A549 (cell line): ENCODE measurements at regions not wholly inside any gene's neighbourhood (a gene's known extent, or its start where the extent isn't known, plus 50 kb on each side); places are given as distances from the start of the nearest gene placed in this dataset.
A peak's percentile ranks its signal among the peaks of the same experiment; 100 is the strongest.

Source experiments
- ATAC-seq, 2 experiments: fragments of 200-7000 bp in 1 of 2; fragments of >200 bp in 1 of 2; cut with Nextera tagmentation in 1 of 2; cut with Tn5 transposase in 1 of 2; 3 replicates each; pipeline versions ENCODE4 v1.8.0 to v1.9.1; 2018 to 2020; ENCODE audit warnings: mild to moderate bottlenecking in 1 of 2, moderate library complexity in 1 of 2
- CTCF ChIA-PET: fragments of 300-600 bp; sonication (Branson Sonifier 250); formaldehyde crosslinking; extraction: SDS; loops from one replicate; lab custom pipeline; 2021; ENCODE audit warnings: antibody characterized with exemption, inconsistent platforms; lab: Yijun Ruan, JAX
- POLR2A ChIA-PET: fragments of 350-600 bp; formaldehyde crosslinking; extraction: SDS; loops from one replicate; lab custom pipeline; 2021; ENCODE audit warnings: antibody characterized with exemption, inconsistent platforms; lab: Yijun Ruan, JAX
- DNase-seq, 2 experiments: peaks; one replicate each; pipeline versions ENCODE4 v3.0.0 to v3.0.0-alpha.2; 2011 to 2016; ENCODE audit warnings: low read depth in 1 of 2, low spot score in 1 of 2
- FAIRE-seq: peaks from 2 replicates; lab custom pipeline; 2011; peaks lifted over from hg19 to GRCh38; lab: Jason Lieb, UNC
- H3K27ac ChIP-seq, 2 experiments: fragments of >200 bp; sonication (Bioruptor Twin); formaldehyde crosslinking; 3 replicates each; pipeline ENCODE4 v1.5.1; 2016 to 2017
- H3K4me1 ChIP-seq: fragments of >200 bp; sonication (Bioruptor Twin); formaldehyde crosslinking; 3 replicates; pipeline ENCODE4 v1.6.1; 2016
- H3K4me2 ChIP-seq: fragments of >200 bp; sonication (Bioruptor Twin); formaldehyde crosslinking; 3 replicates; pipeline ENCODE4 v1.6.1; 2016
- H3K4me3 ChIP-seq: fragments of >200 bp; sonication (Bioruptor Twin); formaldehyde crosslinking; 3 replicates; pipeline ENCODE4 v1.5.1; 2016
- H3K9me3 ChIP-seq: fragments of >200 bp; sonication (Bioruptor Twin); formaldehyde crosslinking; 3 replicates; pipeline ENCODE4 v1.6.1; 2016
- CBX2 ChIP-seq: fragments of 200-600 bp; sonication (generic); IDR thresholded peaks from 2 replicates; pipeline ENCODE4 v1.6.1; 2016; ENCODE audit warnings: low read depth, mild to moderate bottlenecking, borderline replicate concordance
- CEBPB ChIP-seq, 2 experiments: fragments of >200 bp in 1 of 2; sonication (Bioruptor Twin) in 1 of 2; formaldehyde crosslinking in 1 of 2; IDR thresholded peaks; 2 replicates each; pipeline ENCODE4 v1.6.1; 2012 to 2016
- EHMT2 ChIP-seq: fragments of 200-600 bp; sonication (generic); IDR thresholded peaks from 2 replicates; pipeline ENCODE4 v1.6.1; 2016; ENCODE audit warnings: antibody characterized with exemption, low read depth, mild to moderate bottlenecking, moderate library complexity
- ELK1 ChIP-seq: fragments of 150-350 bp; IDR thresholded peaks from 2 replicates; pipeline ENCODE4 v1.6.1; 2014; ENCODE audit warnings: low read depth, mild to moderate bottlenecking, low read length
- FOSB ChIP-seq: fragments of 250-450 bp; sonication (Bioruptor Pico); IDR thresholded peaks from 2 replicates; pipeline ENCODE4 v1.5.0; 2020; ENCODE audit warnings: mild to moderate bottlenecking, moderate library complexity
- FOSL2 ChIP-seq, 2 experiments: fragments of 450-650 bp in 1 of 2; fragments of >200 bp in 1 of 2; sonication (Bioruptor Twin) in 1 of 2; formaldehyde crosslinking; IDR thresholded peaks; 2 replicates each; pipeline versions ENCODE4 v1.5.0 to v1.6.1; 2016 to 2020; ENCODE audit warnings: mild to moderate bottlenecking in 1 of 2, moderate library complexity in 1 of 2
- GATA3 ChIP-seq: IDR thresholded peaks from 2 replicates; pipeline ENCODE4 v1.6.1; 2012; ENCODE audit warnings: borderline replicate concordance
- HDAC2 ChIP-seq: fragments of 200-600 bp; sonication (generic); IDR thresholded peaks from 2 replicates; pipeline ENCODE4 v1.6.1; 2016
- HOXA7 ChIP-seq: fragments of 250-450 bp; sonication (Bioruptor Pico); IDR thresholded peaks from 2 replicates; pipeline ENCODE4 v1.5.0; 2020; ENCODE audit warnings: mild to moderate bottlenecking, moderate library complexity
- HOXB13 ChIP-seq: fragments of 250-450 bp; sonication (Bioruptor Pico); IDR thresholded peaks from 2 replicates; pipeline ENCODE4 v1.5.0; 2020; ENCODE audit warnings: low read depth, mild to moderate bottlenecking, moderate library complexity
- KDM5A ChIP-seq: fragments of 200-600 bp; sonication (generic); IDR thresholded peaks from 2 replicates; pipeline ENCODE4 v1.6.1; 2016; ENCODE audit warnings: antibody characterized with exemption, mild to moderate bottlenecking
- MAFK ChIP-seq: fragments of 450-650 bp; IDR thresholded peaks from 2 replicates; pipeline ENCODE4 v1.6.1; 2014; ENCODE audit not compliant: partially characterized antibody
- MYC ChIP-seq: IDR thresholded peaks from 2 replicates; pipeline ENCODE4 v1.6.1; 2012; ENCODE audit warnings: mild to moderate bottlenecking, inconsistent platforms, low read length, improper control_type of control experiment, borderline replicate concordance
- NFE2L2 ChIP-seq: fragments of 150-350 bp; conservative IDR thresholded peaks from 2 replicates; pipeline ENCODE4 v1.6.1; 2014; ENCODE audit warnings: low read length
- NR3C1 ChIP-seq: fragments of >200 bp; sonication (Bioruptor Twin); formaldehyde crosslinking; IDR thresholded peaks from 3 replicates; pipeline ENCODE4 v1.6.1; 2017
- PBX3 ChIP-seq: IDR thresholded peaks from 2 replicates; pipeline ENCODE4 v1.6.1; 2012
- PHF8 ChIP-seq: fragments of 200-600 bp; sonication (generic); IDR thresholded peaks from 2 replicates; pipeline ENCODE4 v1.6.1; 2016; ENCODE audit warnings: low read depth, mild to moderate bottlenecking, antibody characterized with exemption, moderate library complexity, borderline replicate concordance
- RAD21 ChIP-seq, 2 experiments: fragments of >200 bp in 1 of 2; sonication (Bioruptor Twin) in 1 of 2; formaldehyde crosslinking in 1 of 2; IDR thresholded peaks in 1 of 2; conservative IDR thresholded peaks in 1 of 2; 2 replicates in 1 of 2; 3 replicates in 1 of 2; pipeline ENCODE4 v1.6.1; 2012 to 2018; ENCODE audit warnings: inconsistent platforms in 1 of 2
- RARB ChIP-seq: fragments of 250-450 bp; sonication (Bioruptor Pico); IDR thresholded peaks from 2 replicates; pipeline ENCODE4 v1.8.0; 2021; ENCODE audit warnings: mild to moderate bottlenecking, moderate library complexity
- REST ChIP-seq: fragments of 200-600 bp; sonication (generic); IDR thresholded peaks from 2 replicates; pipeline ENCODE4 v1.6.1; 2016; ENCODE audit warnings: antibody characterized with exemption, mild to moderate bottlenecking, moderate library complexity
- RFX5 ChIP-seq: fragments of 450-650 bp; IDR thresholded peaks from 2 replicates; pipeline ENCODE4 v1.7.1; 2014; ENCODE audit warnings: antibody characterized with exemption, mild to moderate bottlenecking, moderate library complexity
- RNF2 ChIP-seq: fragments of 200-600 bp; sonication (generic); IDR thresholded peaks from 2 replicates; pipeline ENCODE4 v1.6.1; 2016; ENCODE audit warnings: low read depth, mild to moderate bottlenecking, antibody characterized with exemption, moderate library complexity, borderline replicate concordance
- WGBS: methylation state at CpG from one replicate; pipeline ENCODE4 v1.1.6; 2017; ENCODE audit errors: missing lambda C conversion rate; 5-methylcytosine and 5-hydroxymethylcytosine counted together

GRCh38 chr11:103530257-103530656, 421.0 kb downstream of the DYNC2H1 start:
- no peak for DNase-seq
- Histone ChIP-seq H3K9me3 (no peaks in the 10 kb centered on the region), H3K4me3 (no peak overlapping the region), H3K4me1 (peaks cover 48% of the 10 kb centered on the region), H3K27ac (peak overlapping the region; percentile 23 to 80; a peak in 5 of 6 replicates), H3K4me2 (peak overlapping the region; percentile 67; the same call in 2 of the 3 replicates)
- TF ChIP-seq NR3C1 (no peak), NFE2L2 (no peak), EHMT2 (no peak), RARB (CRISPR knock-in tag) (no peak), RFX5 (no peak), RNF2 (no peak)
- 94% methylated on average over 4 of the region's 4 CpGs for WGBS
- no peak for FAIRE-seq
- POLR2A ChIA-PET, result no interaction called here
- no peak for ATAC-seq
- CTCF ChIA-PET, result no interaction called here

- no peak for FAIRE-seq
- 3% methylated on average over 3 of the region's 3 CpGs for WGBS
- POLR2A ChIA-PET, result no interaction called here
- Histone ChIP-seq H3K9me3 (no peaks in the 10 kb centered on the region), H3K27ac (peak overlapping the region; percentile 60 to 80), H3K4me3 (no peak overlapping the region)
- ATAC-seq, result peak in 1 of 2 experiments; percentile 43; a peak in 2 of 6 replicates
- TF ChIP-seq CEBPB (IDR thresholded peaks at IDR 0.05) (peak in 1 of 2 experiments; percentile 29; a peak in 1 of 4 replicates), GATA3 (peak; percentile 29; the same call in 1 of the 2 replicates), FOSL2 (IDR thresholded peaks at IDR 0.05) (0 out of 2 replicates have a peak, but pooled peaks have one; percentile 19), FOSL2 (CRISPR knock-in tag; IDR thresholded peaks at IDR 0.05) (0 out of 2 replicates have a peak, but pooled peaks have one; percentile 23), PBX3 (no peak), MAFK (peak; percentile 61), HOXB13 (CRISPR knock-in tag) (no peak)
- TF ChIP-seq, all 56 proteins: peak for 4
- DNase-seq, result peak in 1 of 2 experiments; percentile 33
- Histone ChIP-seq H3K4me1 (peaks cover 44% of the 10 kb centered on the region), H3K4me2 (peak overlapping the region; percentile 63)
- CTCF ChIA-PET, result no interaction called here
Measured at GRCh38 chr11:103532133-103532788, 423.0 kb downstream of the DYNC2H1 start.

GRCh38 chr11:103534191-103534590, 425.0 kb downstream of the DYNC2H1 start:
- Histone ChIP-seq H3K9me3 (no peaks in the 10 kb centered on the region), H3K4me1 (peaks cover 34% of the 10 kb centered on the region), H3K4me3 (no peak overlapping the region), H3K4me2 (no peak overlapping the region), H3K27ac (no peak overlapping the region)
- POLR2A ChIA-PET, result no interaction called here
- TF ChIP-seq MYC (no peak), REST (no peak), PHF8 (no peak), RAD21 (conservative IDR thresholded peaks at IDR 0.05 in 1 of 2, IDR thresholded peaks at IDR 0.05 in 1 of 2) (no peak), CBX2 (no peak), ELK1 (no peak), HOXA7 (CRISPR knock-in tag) (no peak), FOSB (no peak), HDAC2 (no peak), KDM5A (no peak)
- ATAC-seq (no peak), DNase-seq (no peak), FAIRE-seq (no peak)
- CTCF ChIA-PET, result interaction anchor here (0.6 kb wide), 1 partner anchor 130 kb away, joined by 3 read pairs; no protein-coding TSS in a partner anchor
